ENCODE measurements at regions not wholly inside any gene's neighbourhood (a gene's known extent, or its start where the extent isn't known, plus 50 kb on each side); places are given as distances from the start of the nearest gene placed in this dataset.

DNA sequence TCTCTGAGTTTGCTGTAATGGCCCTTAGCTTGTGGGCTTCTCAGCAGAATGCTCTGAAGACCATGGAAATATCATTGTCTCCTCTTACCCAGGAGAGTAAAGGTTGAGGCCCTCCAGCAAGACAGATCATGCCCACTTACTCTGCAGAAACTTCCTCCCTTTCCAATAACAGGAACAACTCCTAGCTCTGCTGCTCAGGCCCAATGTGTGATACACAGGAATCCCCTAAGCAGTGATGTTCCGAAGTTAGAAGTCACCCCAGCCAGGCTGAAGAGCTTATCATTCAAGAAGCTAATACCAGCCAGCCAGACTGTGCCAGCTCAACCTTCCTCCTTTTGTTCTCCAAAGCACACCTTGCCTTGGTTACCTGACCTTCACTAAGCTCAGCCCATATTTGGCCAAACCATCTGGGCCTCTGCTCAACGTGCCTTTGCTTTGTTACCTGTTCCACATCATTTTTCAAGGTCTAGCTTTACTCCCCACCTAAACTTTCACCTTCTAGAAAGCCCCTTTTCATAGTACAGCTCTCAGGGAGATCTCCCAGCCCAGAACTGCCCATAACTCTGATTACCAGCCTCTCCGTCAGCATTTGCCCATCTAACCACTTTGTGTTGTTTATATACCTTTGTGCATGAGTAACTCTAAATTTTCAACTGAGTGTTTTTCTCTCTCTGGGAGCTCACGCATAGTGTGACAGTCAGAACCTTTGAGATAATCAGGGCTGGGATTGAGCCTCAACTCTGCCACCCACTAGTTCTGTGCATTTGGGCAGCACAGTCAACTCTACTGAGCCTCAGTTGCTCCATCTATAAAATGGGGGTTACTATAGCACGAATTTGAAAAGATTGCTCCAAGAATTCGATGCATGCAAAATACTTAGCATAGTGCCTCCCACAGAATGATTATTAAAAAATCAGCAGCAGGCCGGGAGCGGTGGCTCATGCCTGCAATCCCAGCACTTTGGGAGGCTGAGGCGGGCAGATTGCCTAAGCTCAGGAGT is 107.6 kb upstream of the CPEB4 start:
- no peaks in the 10 kb centered on the region for H3K27me3 ChIP-seq
- ATAC-seq (no peak), DNase-seq (no peak)
- TF ChIP-seq, protein P1, sequence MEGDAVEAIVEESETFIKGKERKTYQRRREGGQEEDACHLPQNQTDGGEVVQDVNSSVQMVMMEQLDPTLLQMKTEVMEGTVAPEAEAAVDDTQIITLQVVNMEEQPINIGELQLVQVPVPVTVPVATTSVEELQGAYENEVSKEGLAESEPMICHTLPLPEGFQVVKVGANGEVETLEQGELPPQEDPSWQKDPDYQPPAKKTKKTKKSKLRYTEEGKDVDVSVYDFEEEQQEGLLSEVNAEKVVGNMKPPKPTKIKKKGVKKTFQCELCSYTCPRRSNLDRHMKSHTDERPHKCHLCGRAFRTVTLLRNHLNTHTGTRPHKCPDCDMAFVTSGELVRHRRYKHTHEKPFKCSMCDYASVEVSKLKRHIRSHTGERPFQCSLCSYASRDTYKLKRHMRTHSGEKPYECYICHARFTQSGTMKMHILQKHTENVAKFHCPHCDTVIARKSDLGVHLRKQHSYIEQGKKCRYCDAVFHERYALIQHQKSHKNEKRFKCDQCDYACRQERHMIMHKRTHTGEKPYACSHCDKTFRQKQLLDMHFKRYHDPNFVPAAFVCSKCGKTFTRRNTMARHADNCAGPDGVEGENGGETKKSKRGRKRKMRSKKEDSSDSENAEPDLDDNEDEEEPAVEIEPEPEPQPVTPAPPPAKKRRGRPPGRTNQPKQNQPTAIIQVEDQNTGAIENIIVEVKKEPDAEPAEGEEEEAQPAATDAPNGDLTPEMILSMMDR (IDR thresholded peaks at IDR 0.05), result no peak
- H3K4me3 ChIP-seq, result no peak overlapping the region
- peaks cover 0 to 71% of the 10 kb centered on the region in 2 donors for H3K4me1 ChIP-seq
- H3K9me3 ChIP-seq, result no peaks in the 10 kb centered on the region
- no peaks in the 10 kb centered on the region for H3K36me3 ChIP-seq
- intact Hi-C loops (cut with DNase I), result no loop called here
- peak overlapping the region in 1 of 2 donors; percentile 90 for H3K27ac ChIP-seq

DNA sequence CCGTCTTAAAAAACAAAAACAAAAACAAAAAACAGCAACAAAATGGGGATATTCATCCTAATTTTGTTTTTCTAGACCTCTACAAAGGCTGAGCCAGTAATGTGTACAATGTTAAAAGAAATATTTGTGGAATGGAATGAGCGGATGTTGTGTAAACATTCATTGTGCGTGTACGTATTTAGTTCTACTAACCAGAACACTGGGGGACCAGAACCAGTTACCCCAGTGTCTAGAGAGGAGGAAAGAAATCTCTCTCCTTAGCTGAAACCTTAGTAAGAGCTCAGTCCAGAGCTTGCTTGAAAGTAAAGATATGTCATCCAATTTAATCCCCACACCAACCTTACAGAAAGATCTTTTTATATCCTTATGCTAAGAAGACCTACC is 106.7 kb upstream of the CPEB4 start:
- peaks cover 0 to 68% of the 10 kb centered on the region in 2 donors for H3K4me1 ChIP-seq
- intact Hi-C loops (cut with DNase I), result no loop called here
- H3K9me3 ChIP-seq, result no peaks in the 10 kb centered on the region
- H3K36me3 ChIP-seq, result no peaks in the 10 kb centered on the region
- H3K4me3 ChIP-seq, result no peak overlapping the region
- H3K27ac ChIP-seq, result peak overlapping the region; percentile 61 to 90
- no peaks in the 10 kb centered on the region for H3K27me3 ChIP-seq
- DNase-seq (no peak), ATAC-seq (no peak)
- TF ChIP-seq, protein P1 (IDR thresholded peaks at IDR 0.05), result no peak

- intact Hi-C loops (cut with DNase I), result no loop called here
- TF ChIP-seq, protein P1 (IDR thresholded peaks at IDR 0.05), result no peak
- peak in 3 of 4 donors; percentile 24 to 86 (median 81) for DNase-seq
Measured at GRCh38 chr5:173781816-173782670, 106.1 kb upstream of the CPEB4 start.

DNA sequence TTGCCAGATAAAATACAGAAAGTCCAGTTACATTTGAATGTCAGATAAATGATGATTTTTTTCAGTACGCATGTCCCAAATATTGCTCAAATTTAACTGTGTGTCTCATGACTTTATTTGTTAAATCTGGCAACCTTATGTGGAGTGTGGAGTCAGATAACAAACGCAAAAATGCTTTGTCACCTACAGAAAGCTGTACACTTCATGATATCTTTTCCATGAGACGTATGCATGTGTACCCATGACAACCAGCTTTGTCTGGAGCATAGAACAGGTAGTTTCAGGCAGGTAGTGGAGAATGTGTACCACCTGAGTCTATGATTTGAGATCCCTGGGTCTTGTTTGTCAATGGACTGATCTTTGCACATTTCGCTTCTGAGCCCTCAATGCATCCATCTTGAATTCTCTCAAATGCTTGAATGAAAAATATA is 105.5 kb upstream of the CPEB4 start:
- ATAC-seq (no peak), DNase-seq (no peak)
- intact Hi-C loops (cut with DNase I), result no loop called here
- no peaks in the 10 kb centered on the region for H3K36me3 ChIP-seq
- no peaks in the 10 kb centered on the region for H3K9me3 ChIP-seq
- peaks cover 0 to 62% of the 10 kb centered on the region in 2 donors for H3K4me1 ChIP-seq
- H3K27me3 ChIP-seq, result no peaks in the 10 kb centered on the region
- TF ChIP-seq, protein P1 (IDR thresholded peaks at IDR 0.05), result no peak
- H3K27ac ChIP-seq, result peak overlapping the region; percentile 61 to 90
- no peak overlapping the region for H3K4me3 ChIP-seq

More at GRCh38 chr5:173781816-173782670, 106.1 kb upstream of the CPEB4 start:
- no peaks in the 10 kb centered on the region for H3K36me3 ChIP-seq
- peaks cover 0 to 68% of the 10 kb centered on the region in 2 donors for H3K4me1 ChIP-seq
- peak; percentile 67 for ATAC-seq
- no peaks in the 10 kb centered on the region for H3K27me3 ChIP-seq
- H3K9me3 ChIP-seq, result no peaks in the 10 kb centered on the region
- H3K4me3 ChIP-seq, result no peak overlapping the region
- peak overlapping the region; percentile 61 to 90 for H3K27ac ChIP-seq

All from left lung (tissue), 4 donors.